GM19238 (cell line): ENCODE measurements at regions not wholly inside any gene's neighbourhood (a gene's known extent, or its start where the extent isn't known, plus 50 kb on each side); places are given as distances from the start of the nearest gene placed in this dataset.
"Not testable (repeated sequence)": the region's sequence is repeated elsewhere in the genome, so short reads cannot be mapped to it uniquely, and the experiment has no call there.

Experiments used
- DNase-seq: peaks from one replicate; pipeline ENCODE4 v3.0.0; 2011; ENCODE audit warnings: low spot score; ENCODE audit not compliant: insufficient read length

DNA sequence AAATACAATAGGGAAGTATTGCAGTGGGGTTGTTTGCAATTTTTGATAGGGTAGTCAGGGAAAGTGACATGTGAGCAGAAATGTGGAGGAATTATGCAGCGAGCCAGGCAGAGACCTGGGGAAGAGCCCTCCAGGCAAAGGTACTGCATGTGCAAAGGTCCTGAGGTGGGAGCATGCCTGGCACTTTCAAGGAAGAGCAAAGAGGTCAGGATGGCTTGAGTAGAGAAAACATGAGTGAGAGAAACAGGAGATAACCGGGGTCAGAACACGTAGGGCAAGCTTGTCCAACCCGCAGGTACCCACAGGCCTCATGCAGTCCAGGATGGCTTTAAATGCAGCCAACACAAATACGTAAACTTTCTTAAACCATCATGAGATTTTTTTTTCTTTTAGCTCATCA lies 71.0 kb downstream of the COQ2 start:
- no peak for DNase-seq

DNA sequence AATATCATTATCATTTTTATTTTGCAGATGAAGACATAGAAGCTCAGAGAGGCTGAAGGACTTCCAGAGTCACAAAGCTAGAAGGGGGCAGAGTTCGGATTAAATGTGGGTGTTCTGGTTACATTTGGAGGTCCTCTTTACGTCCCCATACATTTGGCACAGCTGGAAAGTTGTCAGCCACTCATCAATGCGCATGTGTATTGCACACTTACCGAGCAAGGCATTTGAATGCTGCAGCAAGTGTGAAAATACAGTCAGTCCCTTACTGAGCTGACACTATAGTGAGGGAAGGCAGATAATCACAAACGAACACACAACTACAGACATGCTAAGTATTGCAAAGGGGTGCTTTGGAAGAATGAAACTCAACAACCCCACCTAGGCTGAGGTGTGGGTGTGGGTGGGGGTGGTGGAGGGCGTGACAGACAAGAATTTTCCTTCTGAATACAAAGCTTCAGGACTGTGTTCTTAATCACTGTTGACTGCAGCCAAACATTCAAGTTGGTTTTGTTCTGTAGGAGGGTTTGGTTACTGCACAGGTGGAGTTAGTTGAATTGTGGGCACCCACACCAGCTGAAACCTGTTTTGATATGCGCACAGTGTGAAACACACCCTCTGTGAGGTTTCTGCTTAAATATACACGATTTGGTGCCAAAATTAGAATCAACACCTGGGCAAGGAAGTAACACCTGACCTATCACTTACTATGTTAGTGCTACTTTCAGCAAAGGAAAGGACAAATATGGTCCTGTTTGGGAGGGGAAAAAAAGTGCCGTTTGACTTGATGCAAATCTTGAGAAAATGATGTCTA lies 72.4 kb downstream of the COQ2 start:
- DNase-seq = no peak

DNA sequence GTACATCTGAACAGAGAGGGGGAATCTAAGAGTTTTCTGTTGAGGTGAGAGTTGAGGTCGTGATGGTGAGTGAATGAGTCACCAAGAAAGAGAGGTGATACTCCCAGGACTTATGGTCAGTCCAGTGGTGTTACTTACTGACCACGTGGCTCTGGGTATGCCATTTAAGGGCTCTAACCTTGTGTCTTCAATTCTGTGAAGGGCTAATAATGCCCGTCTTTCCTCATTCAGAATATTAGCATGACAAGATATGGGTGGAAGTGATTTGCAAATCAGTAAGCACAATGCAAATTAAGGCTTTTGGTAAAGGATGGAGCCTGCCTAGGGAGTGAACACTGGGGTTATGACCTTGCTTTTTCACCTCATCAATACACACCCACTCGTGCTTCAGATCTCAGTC lies 75.2 kb downstream of the COQ2 start:
- no peak for DNase-seq

DNA sequence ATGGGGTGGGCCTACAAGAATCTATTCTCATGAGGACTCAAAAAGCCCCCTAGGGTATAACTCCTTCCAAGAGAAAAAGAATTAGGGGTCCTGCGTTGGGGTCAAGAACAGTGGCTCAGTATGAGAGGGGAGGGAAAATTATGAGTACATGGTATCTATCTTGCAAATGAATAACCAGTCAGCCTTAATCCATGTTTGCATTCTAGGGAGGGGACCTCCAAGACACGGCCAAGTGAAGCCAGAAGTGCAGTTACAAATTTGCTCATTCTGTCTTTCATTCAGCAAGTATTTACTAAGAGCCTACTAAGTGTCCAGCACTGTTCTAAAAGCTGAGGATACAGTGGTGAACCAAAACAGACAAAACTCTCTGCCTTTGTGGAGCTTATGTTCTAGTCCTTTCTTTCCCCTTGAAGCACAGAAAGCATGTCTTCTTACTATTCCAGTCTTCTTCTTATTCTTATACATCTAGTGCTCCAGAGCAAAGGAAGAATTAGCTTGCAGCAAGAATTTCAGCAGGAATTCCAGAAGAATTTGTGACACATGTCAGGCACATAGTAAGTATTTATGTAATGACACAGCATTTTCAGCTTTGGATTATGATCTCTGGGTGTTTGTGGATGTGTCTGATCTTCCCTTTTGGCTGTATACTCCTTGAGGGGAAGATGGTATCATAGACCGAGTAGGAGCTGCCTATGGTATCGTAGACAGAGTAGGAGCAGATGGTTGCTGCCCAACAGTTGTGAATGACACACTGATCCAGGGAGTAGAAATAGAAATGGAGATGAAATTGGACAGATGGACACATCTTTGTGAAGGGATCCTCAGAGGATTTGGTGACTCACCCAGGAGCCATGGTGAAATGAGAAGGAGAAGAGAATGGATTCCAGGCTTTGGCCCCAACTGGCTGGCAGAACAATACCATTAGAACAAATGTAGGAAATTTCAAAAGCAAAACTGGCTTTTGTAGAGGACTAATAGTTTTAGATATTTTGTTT lies 75.9 kb downstream of the COQ2 start:
- DNase-seq = no peak

DNA sequence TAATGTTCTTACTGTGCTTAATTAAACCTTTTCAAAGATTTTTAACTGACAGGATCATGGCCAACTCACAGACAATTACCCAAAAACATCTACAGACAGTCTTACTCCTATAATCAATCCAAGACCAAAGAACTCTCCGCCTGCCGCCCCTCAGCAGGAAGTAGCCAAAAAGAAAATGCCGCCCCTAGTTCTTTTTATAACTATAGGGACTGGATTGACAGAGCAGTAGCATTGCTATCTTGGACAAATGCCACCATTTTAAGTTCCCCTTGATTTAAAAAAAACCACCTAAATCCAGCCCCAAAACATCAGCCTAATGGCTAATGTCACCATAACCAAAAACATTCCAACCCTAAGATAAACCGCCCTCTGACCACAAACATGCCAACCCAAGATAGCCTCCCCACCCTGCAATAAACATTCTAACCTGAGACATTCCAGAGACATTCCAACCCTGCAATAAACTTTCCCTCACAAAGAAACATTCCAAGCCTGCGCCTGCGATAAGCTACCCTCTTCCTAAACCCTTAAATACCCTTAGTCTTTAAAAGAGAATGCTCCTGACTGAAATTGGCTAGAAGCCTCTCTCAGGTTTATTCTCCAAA lies 77.0 kb downstream of the COQ2 start:
- no peak for DNase-seq

DNA sequence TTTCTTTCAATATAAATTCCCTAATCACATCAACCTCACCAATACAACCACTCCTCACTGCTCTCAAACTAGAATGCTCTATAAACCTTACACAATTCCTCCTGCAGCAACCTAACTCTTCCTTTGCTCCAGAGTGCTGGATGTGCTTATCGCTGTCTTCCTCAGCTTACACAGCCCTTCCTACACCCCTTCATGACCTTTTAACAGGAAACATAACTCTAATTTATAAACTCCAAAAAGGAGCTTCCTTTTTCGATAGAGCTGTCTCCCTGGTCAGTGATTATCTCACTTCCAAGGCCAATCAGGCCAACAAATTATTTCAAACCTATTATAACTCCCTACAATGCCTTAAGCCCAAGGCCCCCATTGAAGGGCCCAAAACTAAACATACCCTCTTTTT lies 78.8 kb downstream of the COQ2 start:
- no peak for DNase-seq

DNA sequence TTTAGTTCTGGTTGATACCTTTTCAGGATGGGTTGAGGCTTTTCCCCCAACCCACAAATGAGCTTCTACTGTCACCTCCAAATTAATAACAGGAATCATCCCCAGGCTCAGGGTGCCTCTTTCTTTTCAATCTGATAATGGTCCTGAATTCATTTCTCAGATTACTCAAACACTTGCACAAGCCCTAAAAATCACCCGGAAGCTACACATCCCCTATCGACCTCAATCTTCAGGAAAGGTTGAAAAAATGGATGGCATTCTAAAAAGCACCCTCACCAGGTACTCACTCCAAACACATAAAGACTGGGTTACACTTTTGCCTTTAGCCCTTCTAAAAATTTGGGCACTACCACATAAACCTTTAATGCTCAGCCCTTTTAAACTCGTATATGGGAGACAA lies 79.9 kb downstream of the COQ2 start:
- no peak for DNase-seq

DNA sequence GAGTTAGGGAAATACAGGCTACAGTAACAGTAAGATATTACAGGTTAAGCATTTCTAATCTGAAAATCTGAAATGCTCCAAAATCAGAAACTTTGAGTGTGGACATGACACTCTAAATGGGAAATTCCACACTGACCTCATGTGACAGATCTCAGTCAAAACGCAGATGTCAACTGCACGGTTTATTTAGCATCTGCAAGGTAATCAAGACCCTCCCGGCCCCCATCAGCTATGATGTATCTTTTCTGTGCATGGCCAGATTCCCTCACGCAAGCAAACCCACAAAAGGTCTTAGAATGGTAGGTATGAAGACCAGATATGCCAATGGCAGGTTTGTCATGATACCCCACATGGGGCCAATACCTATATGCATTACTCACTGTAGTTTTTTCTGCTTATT lies 82.8 kb downstream of the COQ2 start:
- DNase-seq = no peak

DNA sequence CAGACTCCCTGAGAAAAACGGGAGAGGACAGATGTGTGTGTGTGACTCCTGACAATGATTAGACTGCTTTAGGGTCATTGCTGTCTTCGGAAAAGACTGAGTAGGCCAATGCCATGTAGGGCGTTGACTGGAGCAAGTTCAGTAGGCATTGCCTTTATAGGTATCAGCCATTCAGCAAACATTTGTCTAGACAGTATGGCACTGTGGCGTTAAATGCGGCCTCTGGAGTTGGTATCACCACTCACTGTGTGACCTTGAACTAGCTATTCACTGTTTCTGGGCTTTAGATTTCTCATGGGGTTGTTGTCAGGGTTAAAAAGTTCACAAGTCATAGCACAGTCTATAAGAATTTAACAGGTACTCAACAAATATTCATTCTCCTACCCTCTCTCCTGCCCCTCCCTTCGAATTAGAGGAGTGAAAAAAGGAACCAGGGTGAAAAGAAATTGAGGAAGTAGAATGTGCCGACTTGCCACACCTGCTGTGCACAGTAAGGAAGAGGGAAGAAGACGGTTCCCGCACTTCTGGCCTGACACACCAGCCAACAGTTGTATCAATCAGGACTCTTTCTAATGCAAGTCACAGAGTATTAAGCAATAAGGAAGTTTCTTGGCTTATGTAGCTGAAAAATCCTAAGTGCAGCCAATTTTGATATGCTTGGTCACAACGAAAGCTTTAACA lies 83.2 kb upstream of the PLAC8 start:
- DNase-seq = no peak

DNA sequence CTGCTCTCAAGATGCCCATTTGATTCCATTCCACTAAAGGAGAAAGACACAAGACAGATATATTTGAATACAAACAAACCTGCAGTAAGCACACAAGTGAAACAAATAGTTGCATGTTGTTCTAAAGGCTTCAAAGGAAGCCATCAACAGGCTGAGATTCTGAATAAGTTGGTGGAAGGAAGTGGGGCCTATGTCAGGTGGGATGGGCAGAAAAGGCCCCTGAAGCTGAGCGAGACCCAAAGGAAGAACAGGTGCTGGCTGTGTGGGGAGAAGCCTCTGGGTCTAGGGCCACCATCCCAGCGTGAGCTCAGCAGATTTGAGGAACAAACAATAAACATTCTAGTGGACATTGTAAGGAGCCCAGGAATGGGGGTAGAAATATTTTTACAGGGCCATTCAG lies 82.4 kb upstream of the PLAC8 start:
- no peak for DNase-seq

DNA sequence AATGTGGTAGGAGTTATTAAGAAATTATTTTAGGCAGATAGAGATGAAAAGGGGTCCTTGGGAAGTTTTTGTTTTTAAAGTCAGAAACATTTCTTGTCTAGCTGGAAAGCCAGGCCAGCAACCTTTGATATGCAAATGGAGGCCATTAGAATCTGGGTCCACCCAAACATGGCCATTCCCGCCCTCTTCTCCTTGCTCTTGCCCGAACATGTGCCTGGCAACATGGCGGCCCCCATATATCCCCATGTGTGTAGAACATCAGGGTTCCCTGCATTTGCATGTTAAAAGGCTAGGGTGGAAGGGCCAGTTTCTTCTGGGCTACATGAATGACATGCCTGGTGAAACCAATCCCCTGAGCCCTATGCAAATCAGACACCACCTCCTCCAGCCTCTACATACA lies 80.7 kb upstream of the PLAC8 start:
- DNase-seq = no peak

DNA sequence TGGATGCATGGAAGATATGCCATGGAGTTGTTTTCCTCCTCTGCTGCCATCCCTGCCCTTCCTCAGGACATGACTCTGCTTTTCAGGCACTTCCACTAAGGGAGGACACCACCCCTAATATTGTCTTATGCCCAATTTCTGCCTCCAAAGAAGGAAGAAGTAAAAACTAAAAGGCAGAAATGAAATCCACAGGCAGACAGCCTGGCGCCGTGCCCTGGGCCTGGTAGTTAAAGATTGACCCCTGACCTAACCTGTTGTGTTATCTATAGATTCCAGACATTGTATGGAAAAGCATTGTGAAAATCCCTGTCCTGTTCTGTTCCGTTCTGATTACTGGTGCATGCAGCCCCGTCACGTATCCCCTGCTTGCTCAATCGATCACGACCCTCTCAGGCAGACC lies 80.1 kb upstream of the PLAC8 start:
- not testable (repeated sequence) for DNase-seq

DNA sequence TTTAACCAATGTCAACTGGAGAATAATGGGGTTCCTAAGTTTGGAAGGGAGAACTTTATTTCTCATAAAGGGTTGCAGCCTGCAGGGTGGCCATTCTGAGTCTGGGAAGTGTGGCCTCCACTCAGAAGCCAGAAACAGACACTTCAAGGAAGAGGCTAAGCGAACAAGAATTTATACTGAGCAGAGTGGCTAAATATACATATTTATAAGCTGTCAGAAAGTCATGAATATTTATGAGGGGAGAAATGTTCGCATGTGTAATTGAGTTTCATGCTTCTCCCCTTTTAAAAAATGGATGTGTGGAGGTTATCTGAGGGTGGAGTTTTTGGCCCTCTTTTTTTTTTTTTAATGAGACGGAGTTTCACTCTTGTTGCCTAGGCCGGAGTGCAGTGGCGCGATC lies 78.1 kb upstream of the PLAC8 start:
- DNase-seq = no peak

DNA sequence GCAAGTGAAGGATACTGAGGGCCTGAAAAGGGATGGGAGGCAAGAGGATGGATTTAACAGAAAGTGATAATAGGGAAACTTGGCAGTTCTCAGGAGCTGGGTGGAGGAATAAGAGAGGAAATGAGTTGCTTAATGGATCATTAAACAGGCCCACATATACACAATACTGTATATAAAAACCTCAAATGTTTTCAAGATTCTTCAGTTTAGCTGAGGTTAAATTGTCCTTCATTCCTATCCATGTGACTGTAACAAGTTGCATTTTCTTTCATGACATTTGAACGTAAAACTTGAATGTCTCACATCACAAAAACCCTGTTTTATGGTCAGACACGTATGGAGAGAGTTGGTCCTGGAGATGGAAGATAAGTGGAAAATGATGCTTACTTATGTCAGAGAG lies 76.5 kb upstream of the PLAC8 start:
- no peak for DNase-seq

DNA sequence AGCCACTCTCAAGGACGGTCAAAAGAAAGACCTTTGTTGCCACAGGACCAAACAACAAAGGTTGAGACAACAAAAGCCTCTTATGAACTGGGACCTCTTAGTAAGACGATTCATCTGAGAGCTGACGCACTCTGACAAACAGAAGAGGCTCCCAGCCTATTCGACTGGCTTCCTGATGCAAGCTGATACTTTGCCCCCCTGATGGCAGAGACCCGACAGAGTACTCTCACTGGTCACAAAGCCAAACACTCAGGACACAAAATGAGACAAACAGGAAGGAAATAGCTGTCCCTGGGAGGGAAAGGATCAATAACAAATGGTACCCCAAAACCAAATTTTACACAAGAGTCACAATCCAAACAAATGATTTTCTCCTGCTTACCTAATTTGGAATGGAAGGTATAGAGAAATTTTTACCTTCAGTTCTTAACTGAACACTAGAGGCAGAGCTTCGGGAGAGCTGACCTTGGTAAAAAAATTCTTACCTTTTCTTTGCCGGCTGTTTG lies 75.2 kb upstream of the PLAC8 start:
- no peak for DNase-seq

DNA sequence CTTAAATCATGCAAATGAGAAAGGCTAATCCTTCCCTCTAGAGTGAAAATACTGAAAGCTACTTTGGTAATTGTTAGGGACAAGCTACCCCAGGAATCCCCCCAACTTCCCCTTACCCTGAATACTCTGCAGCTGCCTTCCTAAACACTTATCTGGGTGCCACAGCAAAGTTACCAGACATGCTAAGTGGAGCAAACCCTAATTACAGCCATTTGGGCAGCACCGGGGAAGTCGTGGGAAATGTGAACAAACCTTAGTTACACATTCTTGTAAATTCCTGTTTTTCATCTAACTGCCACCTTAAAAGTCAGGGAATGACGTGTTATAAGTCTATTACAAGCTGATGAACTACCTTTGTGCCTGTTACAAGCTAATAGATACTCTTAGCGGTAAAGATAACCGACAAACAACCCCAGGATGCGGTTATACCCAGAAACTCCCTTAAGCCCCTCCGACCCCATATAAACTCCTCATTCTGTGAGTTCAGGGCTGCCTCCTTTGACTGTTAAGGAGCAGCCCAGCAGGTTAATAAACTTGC lies 66.0 kb upstream of the PLAC8 start:
- peak; percentile 33 for DNase-seq

DNA sequence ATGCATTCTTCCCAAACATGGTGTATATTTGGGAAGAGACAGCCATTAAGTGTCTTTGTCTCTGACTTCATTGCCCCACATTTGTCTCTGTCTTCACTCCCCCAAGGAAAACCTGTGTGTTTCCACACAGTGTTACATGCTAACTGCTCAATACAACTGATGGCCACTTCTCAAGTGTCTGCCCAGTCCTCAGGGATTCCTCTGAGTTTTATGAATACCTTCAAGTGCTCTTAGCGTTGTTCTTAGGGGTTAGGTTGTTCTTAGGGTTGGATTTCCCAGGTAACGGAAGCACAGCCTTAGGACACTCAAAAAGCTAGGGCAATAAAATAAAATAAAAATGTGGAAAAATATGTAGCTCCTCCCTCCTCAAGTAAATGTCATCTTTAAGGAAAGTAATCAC lies 64.7 kb upstream of the PLAC8 start:
- no peak for DNase-seq

DNA sequence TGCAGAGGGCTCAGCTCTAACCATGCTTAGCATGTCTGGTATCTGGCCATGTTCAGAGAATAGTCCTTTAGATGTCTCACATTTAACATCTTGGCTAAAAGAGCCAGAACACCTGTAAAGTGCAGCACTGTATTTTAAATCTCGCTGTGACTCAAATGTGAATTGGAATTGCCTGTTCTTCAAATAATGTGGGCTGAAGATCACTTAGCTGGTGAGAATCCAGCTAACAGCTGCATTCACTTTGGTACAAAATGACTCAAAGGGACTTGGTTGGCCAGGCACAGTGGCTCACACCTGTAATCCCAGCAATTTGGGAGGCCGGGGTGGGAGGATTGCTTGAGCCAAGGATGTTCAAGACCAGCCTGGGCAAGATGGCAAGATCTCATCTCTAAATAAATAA lies 63.5 kb upstream of the PLAC8 start:
- no peak for DNase-seq

DNA sequence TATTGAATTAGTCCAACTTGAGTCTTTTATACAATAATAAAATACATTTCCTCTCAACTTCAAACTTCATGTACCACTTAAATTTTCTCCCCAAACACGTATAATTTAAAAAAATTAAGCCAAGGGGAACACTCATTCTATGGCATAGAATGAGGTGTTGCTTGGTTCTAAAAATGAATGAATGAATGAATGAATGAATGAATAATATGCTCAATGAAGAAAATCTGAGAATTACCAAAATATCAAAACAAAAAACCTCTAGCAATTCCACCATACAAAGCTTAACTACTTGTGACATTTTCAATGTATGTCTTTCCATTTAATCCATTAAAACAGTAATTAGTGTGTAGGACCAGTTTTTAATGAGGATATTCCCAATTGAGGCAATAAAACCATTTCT lies 62.7 kb upstream of the PLAC8 start:
- no peak for DNase-seq

DNA sequence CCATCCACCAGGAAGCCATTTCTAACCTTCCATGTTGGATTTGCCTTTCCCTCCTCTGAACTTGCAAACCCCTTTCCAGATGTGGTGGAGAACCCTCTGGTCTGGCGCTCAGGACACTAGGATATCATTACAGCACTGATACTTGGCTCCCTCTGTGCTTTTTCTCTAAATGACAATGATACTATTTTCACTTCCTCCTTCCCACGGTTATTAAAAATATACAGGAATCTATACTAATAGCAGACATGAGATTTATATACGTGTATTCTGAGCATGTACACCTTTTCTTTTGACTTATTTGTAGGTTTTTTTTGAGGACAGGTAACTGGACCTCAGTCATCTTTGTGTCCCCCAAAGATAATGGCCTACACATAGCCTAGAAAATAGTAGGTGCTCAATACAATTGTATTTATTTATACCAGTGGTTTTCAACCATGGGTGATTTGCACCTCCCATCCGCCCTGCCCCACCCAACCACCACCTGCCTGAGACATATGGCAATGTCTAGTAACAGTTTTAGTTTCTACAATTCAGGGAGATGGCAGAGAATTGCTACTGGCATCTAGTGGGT lies 60.4 kb upstream of the PLAC8 start:
- peak; percentile 25 for DNase-seq

DNA sequence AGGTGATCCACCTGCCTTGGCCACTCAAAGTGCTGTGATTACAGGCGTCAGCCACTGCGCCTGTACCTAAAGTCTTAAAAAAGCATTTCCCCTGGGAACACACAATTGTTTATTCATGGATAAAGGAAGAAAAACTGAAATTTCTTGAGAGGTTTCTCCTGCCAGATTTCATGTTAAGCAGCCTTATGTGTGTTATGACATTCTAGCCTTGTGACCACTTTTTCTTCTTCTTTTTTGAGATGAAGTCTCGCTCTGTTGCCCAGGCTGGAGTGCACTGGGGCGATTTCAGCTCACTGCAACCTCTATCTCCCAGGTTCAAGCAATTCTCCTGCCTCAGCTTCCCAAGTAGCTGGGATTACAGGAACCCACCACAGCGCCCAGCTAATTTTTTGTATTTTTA lies 57.8 kb upstream of the PLAC8 start:
- no peak for DNase-seq
